ENCODE measurements at regions not wholly inside any gene's neighbourhood (a gene's known extent, or its start where the extent isn't known, plus 50 kb on each side); places are given as distances from the start of the nearest gene placed in this dataset.

GRCh38 chr7:49099587-49100326 is 175.4 kb downstream of the CDC14C start:
- TF ChIP-seq CTCF (IDR thresholded peaks at IDR 0.05; ENCODE audit: insufficient read depth, low read depth, low read length) (no peak), EZH2 (IDR thresholded peaks at IDR 0.05; ENCODE audit: insufficient read depth, low read length) (no peak)

Measured in astrocyte (in vitro differentiated cells and primary cell).